ENCODE measurements at regions not wholly inside any gene's neighbourhood (a gene's known extent, or its start where the extent isn't known, plus 50 kb on each side); places are given as distances from the start of the nearest gene placed in this dataset.
A peak's percentile ranks its signal among the peaks of the same experiment; 100 is the strongest.

- Histone ChIP-seq H3K27me3 (no peaks in the 10 kb centered on the region), H3K9me3 (no peaks in the 10 kb centered on the region), H3K27ac (no peak overlapping the region), H3K4me3 (no peak overlapping the region), H3K36me3 (no peaks in the 10 kb centered on the region), H3K4me1 (peaks cover 26% of the 10 kb centered on the region)
- 52% methylated on average over 3 of the region's 3 CpGs for WGBS
- no peak for DNase-seq (ENCODE audit: low spot score in 2 of 2)
- TF ChIP-seq CTCF (IDR thresholded peaks at IDR 0.05): no peak
- peak in 1 of 3 donors; percentile 29 for TF ChIP-seq POLR2AphosphoS5 (IDR thresholded peaks at IDR 0.05)
- TF ChIP-seq POLR2A (IDR thresholded peaks at IDR 0.05): no peak
- no peak for TF ChIP-seq EP300 (IDR thresholded peaks at IDR 0.05)
These were observed 115.9 kb upstream of the TWIST2 start for GRCh38 chr2:238731961-238732360.

- TF ChIP-seq CTCF (IDR thresholded peaks at IDR 0.05): no peak
- TF ChIP-seq POLR2AphosphoS5 (IDR thresholded peaks at IDR 0.05): no peak
- TF ChIP-seq EP300 (IDR thresholded peaks at IDR 0.05): no peak
- TF ChIP-seq POLR2A (IDR thresholded peaks at IDR 0.05): no peak
- WGBS: 92% methylated on average over 6 of the region's 6 CpGs
- no peaks in the 10 kb centered on the region for H3K27me3 ChIP-seq
- no peaks in the 10 kb centered on the region for H3K36me3 ChIP-seq
- no peaks in the 10 kb centered on the region for H3K9me3 ChIP-seq
- no peak for DNase-seq (ENCODE audit: low spot score in 2 of 2)
- H3K4me3 ChIP-seq: no peak overlapping the region
- no peak overlapping the region for H3K27ac ChIP-seq
- no peaks in the 10 kb centered on the region for H3K4me1 ChIP-seq
These were observed 109.0 kb upstream of the TWIST2 start for GRCh38 chr2:238738917-238739316.

- DNase-seq (ENCODE audit: low spot score in 2 of 2): no peak
- 81% methylated on average over 5 of the region's 5 CpGs for WGBS
These were observed 108.2 kb upstream of the TWIST2 start for GRCh38 chr2:238739668-238740067.

DNA sequence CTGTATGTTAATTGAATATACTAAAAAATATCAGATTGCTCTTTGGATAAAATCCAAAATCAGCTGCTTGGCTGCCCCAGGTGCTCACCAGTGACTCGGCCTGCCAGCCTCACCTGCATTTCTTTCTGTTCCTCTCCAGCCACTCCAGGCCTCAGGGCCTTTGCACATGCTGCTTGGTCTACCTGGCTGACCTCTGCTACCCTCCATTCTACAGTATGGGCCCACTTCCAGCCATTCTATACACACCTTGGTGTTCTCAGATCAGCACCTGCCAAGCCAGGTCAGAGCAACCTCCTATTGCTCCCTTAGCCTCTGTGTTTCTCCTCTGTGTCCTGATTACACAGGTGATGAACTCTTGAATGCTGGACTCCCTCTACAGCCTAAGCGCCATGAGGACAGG, 106.6 kb upstream of the TWIST2 start:
- 79% methylated on average over 2 of the region's 2 CpGs for WGBS

More at GRCh38 chr2:238739668-238740067, 108.2 kb upstream of the TWIST2 start:
- H3K4me3 ChIP-seq: no peak overlapping the region
- H3K4me1 ChIP-seq: no peaks in the 10 kb centered on the region
- no peaks in the 10 kb centered on the region for H3K36me3 ChIP-seq
- H3K9me3 ChIP-seq: no peaks in the 10 kb centered on the region
- H3K27me3 ChIP-seq: no peaks in the 10 kb centered on the region
- no peak for TF ChIP-seq POLR2AphosphoS5 (IDR thresholded peaks at IDR 0.05)
- TF ChIP-seq POLR2A (IDR thresholded peaks at IDR 0.05): no peak
- no peak for TF ChIP-seq CTCF (IDR thresholded peaks at IDR 0.05)
- no peak for TF ChIP-seq EP300 (IDR thresholded peaks at IDR 0.05)
- no peak overlapping the region for H3K27ac ChIP-seq

DNA sequence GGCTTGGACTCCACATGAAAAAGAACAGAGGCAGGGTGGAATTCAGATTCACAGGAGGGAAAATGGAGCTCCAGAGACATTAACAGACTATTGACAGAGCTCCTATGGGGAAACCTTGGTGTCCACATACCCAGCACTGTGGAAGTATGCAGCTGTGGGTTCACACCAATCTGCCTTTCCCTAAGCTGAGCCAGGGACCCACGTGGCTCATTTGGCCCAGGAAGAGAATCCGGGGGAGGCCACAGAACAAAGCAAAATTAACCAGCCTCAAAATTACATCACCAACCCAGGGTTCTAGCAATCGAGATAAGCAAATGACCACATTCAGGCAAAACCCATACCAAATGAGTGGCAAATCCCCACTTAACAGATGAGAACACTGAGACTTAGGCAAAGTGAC, 105.8 kb upstream of the TWIST2 start:
- Histone ChIP-seq H3K4me1 (no peaks in the 10 kb centered on the region), H3K9me3 (no peaks in the 10 kb centered on the region), H3K36me3 (no peaks in the 10 kb centered on the region), H3K4me3 (no peak overlapping the region), H3K27me3 (no peaks in the 10 kb centered on the region), H3K27ac (no peak overlapping the region)
- no peak for DNase-seq (ENCODE audit: low spot score in 2 of 2)
- TF ChIP-seq POLR2A (IDR thresholded peaks at IDR 0.05) (no peak), EP300 (IDR thresholded peaks at IDR 0.05) (no peak), CTCF (IDR thresholded peaks at IDR 0.05) (no peak), POLR2AphosphoS5 (IDR thresholded peaks at IDR 0.05) (no peak)
- WGBS: 89% methylated on average over 3 of the region's 3 CpGs

More for the DNA sequence above, 106.6 kb upstream of the TWIST2 start:
- TF ChIP-seq EP300 (IDR thresholded peaks at IDR 0.05) (no peak), POLR2AphosphoS5 (IDR thresholded peaks at IDR 0.05) (no peak), POLR2A (IDR thresholded peaks at IDR 0.05) (no peak), CTCF (IDR thresholded peaks at IDR 0.05) (no peak)
- Histone ChIP-seq H3K27me3 (no peaks in the 10 kb centered on the region), H3K4me3 (no peak overlapping the region), H3K27ac (no peak overlapping the region), H3K36me3 (no peaks in the 10 kb centered on the region), H3K4me1 (no peaks in the 10 kb centered on the region), H3K9me3 (no peaks in the 10 kb centered on the region)
- DNase-seq (ENCODE audit: low spot score in 2 of 2): no peak

Data from suprapubic skin (tissue), 4 donors.